HG02763 (cell line): ENCODE measurements at regions not wholly inside any gene's neighbourhood (a gene's known extent, or its start where the extent isn't known, plus 50 kb on each side); places are given as distances from the start of the nearest gene placed in this dataset.

Experiments used
- ATAC-seq: cut with Tn5 transposase; IDR thresholded peaks from one replicate; pipeline ENCODE4 v1.9.1; 2021; ENCODE audit warnings: mild to moderate bottlenecking, moderate library complexity; ENCODE audit not compliant: unreplicated experiment

- ATAC-seq, result no peak
Observed at GRCh38 chr10:4219901-4220300, 434.9 kb upstream of the KLF6 start.

- no peak for ATAC-seq
Observed at GRCh38 chr10:4217653-4218052, 432.6 kb upstream of the KLF6 start.

- no peak for ATAC-seq
Observed at GRCh38 chr10:4217187-4217586, 432.2 kb upstream of the KLF6 start.

GRCh38 chr10:4216726-4217125, 431.7 kb upstream of the KLF6 start:
- ATAC-seq, result no peak

- no peak for ATAC-seq
Observed at GRCh38 chr10:4215963-4216575, 431.1 kb upstream of the KLF6 start.

- no peak for ATAC-seq
Observed at GRCh38 chr10:4215485-4215884, 430.5 kb upstream of the KLF6 start.

GRCh38 chr10:4214908-4215307, 429.9 kb upstream of the KLF6 start:
- ATAC-seq, result no peak

GRCh38 chr10:4213441-4213840, 428.4 kb upstream of the KLF6 start:
- ATAC-seq, result no peak

- ATAC-seq, result no peak
Observed at GRCh38 chr10:4212111-4212630, 427.2 kb upstream of the KLF6 start.

GRCh38 chr10:4208499-4208898, 423.5 kb upstream of the KLF6 start:
- no peak for ATAC-seq

- ATAC-seq, result no peak
Observed at GRCh38 chr10:4205113-4205512, 420.1 kb upstream of the KLF6 start.

GRCh38 chr10:4202938-4203337, 417.9 kb upstream of the KLF6 start:
- no peak for ATAC-seq

GRCh38 chr10:4201866-4202825, 417.1 kb upstream of the KLF6 start:
- no peak for ATAC-seq

GRCh38 chr10:4199196-4199595, 414.2 kb upstream of the KLF6 start:
- no peak for ATAC-seq

GRCh38 chr10:4198216-4198615, 413.2 kb upstream of the KLF6 start:
- ATAC-seq, result no peak

- no peak for ATAC-seq
Observed at GRCh38 chr10:4197676-4198075, 412.7 kb upstream of the KLF6 start.

GRCh38 chr10:4196771-4197390, 411.9 kb upstream of the KLF6 start:
- ATAC-seq, result no peak

- ATAC-seq, result no peak
Observed at GRCh38 chr10:4196183-4196582, 411.2 kb upstream of the KLF6 start.

- no peak for ATAC-seq
Observed at GRCh38 chr10:4195213-4195612, 410.2 kb upstream of the KLF6 start.

- ATAC-seq, result no peak
Observed at GRCh38 chr10:4194231-4194630, 409.2 kb upstream of the KLF6 start.

GRCh38 chr10:4191894-4192293, 406.9 kb upstream of the KLF6 start:
- no peak for ATAC-seq

GRCh38 chr10:4191354-4191753, 406.3 kb upstream of the KLF6 start:
- no peak for ATAC-seq
